ENCODE measurements at regions not wholly inside any gene's neighbourhood (a gene's known extent, or its start where the extent isn't known, plus 50 kb on each side); places are given as distances from the start of the nearest gene placed in this dataset.

GRCh38 chr7:131727189-131727588, 170.8 kb upstream of the PODXL start:
- DNase-seq, result no peak
- intact Hi-C loops (cut with DNase I), result no loop called here
- no peak for ATAC-seq (ENCODE audit: poor library complexity)

GRCh38 chr7:131726686-131727085, 170.3 kb upstream of the PODXL start:
- ATAC-seq (ENCODE audit: poor library complexity) (no peak), DNase-seq (no peak)
- intact Hi-C loops (cut with DNase I), result no loop called here

- DNase-seq, result no peak
- intact Hi-C loops (cut with DNase I), result no loop called here
- no peak for ATAC-seq (ENCODE audit: poor library complexity)
Measured at GRCh38 chr7:131726031-131726430, 169.6 kb upstream of the PODXL start.

GRCh38 chr7:131724776-131725345, 168.4 kb upstream of the PODXL start:
- no peak for DNase-seq
- ATAC-seq (ENCODE audit: poor library complexity), result no peak
- intact Hi-C loops (cut with DNase I), result no loop called here

GRCh38 chr7:131723926-131724325, 167.5 kb upstream of the PODXL start:
- DNase-seq (no peak), ATAC-seq (ENCODE audit: poor library complexity) (no peak)
- intact Hi-C loops (cut with DNase I), result no loop called here

GRCh38 chr7:131722371-131722770, 165.9 kb upstream of the PODXL start:
- DNase-seq (no peak), ATAC-seq (ENCODE audit: poor library complexity) (no peak)
- intact Hi-C loops (cut with DNase I), result no loop called here

- no peak for ATAC-seq (ENCODE audit: poor library complexity)
- no peak for DNase-seq
- intact Hi-C loops (cut with DNase I), result no loop called here
Measured at GRCh38 chr7:131721660-131722059, 165.2 kb upstream of the PODXL start.

- intact Hi-C loops (cut with DNase I), result no loop called here
- DNase-seq, result no peak
- ATAC-seq (ENCODE audit: poor library complexity), result no peak
Measured at GRCh38 chr7:131720703-131721102, 164.3 kb upstream of the PODXL start.

- ATAC-seq (ENCODE audit: poor library complexity), result no peak
- intact Hi-C loops (cut with DNase I), result no loop called here
- no peak for DNase-seq
Measured at GRCh38 chr7:131717181-131717580, 160.8 kb upstream of the PODXL start.

GRCh38 chr7:131699323-131699722, 142.9 kb upstream of the PODXL start:
- intact Hi-C loops (cut with DNase I), result no loop called here
- DNase-seq (no peak), ATAC-seq (ENCODE audit: poor library complexity) (no peak)

GRCh38 chr7:131692131-131692960, 135.9 kb upstream of the PODXL start:
- DNase-seq (peak; percentile 72), ATAC-seq (ENCODE audit: poor library complexity) (peak; percentile 49)
- intact Hi-C loops (cut with DNase I), result no loop called here

- DNase-seq, result no peak
- ATAC-seq (ENCODE audit: poor library complexity), result no peak
- intact Hi-C loops (cut with DNase I), result no loop called here
Measured at GRCh38 chr7:131691454-131692130, 135.2 kb upstream of the PODXL start.

GRCh38 chr7:131690441-131690840, 134.0 kb upstream of the PODXL start:
- no peak for ATAC-seq (ENCODE audit: poor library complexity)
- no peak for DNase-seq
- intact Hi-C loops (cut with DNase I), result no loop called here

- intact Hi-C loops (cut with DNase I), result no loop called here
- DNase-seq, result no peak
- ATAC-seq (ENCODE audit: poor library complexity), result no peak
Measured at GRCh38 chr7:131689662-131690234, 133.3 kb upstream of the PODXL start.

- intact Hi-C loops (cut with DNase I), result no loop called here
- ATAC-seq (ENCODE audit: poor library complexity) (peak; percentile 81), DNase-seq (peak; percentile 65)
Measured at GRCh38 chr7:131688738-131689661, 132.6 kb upstream of the PODXL start.

GRCh38 chr7:131687296-131687695, 130.9 kb upstream of the PODXL start:
- ATAC-seq (ENCODE audit: poor library complexity) (no peak), DNase-seq (no peak)
- intact Hi-C loops (cut with DNase I), result no loop called here

GRCh38 chr7:131686833-131687232, 130.4 kb upstream of the PODXL start:
- DNase-seq (no peak), ATAC-seq (ENCODE audit: poor library complexity) (no peak)
- intact Hi-C loops (cut with DNase I), result no loop called here

GRCh38 chr7:131683536-131684125, 127.2 kb upstream of the PODXL start:
- ATAC-seq (ENCODE audit: poor library complexity) (no peak), DNase-seq (no peak)
- intact Hi-C loops (cut with DNase I), result no loop called here

Measured in Right ventricle myocardium superior (tissue), 1 donor.